OCI-LY1 (cell line): ENCODE measurements at regions not wholly inside any gene's neighbourhood (a gene's known extent, or its start where the extent isn't known, plus 50 kb on each side); places are given as distances from the start of the nearest gene placed in this dataset.

Experiments
- H2AFZ ChIP-seq: fragments of 200-600 bp; sonication (generic), shearing (Covaris generic); 2 replicates; pipeline ENCODE4 v1.6.0; 2014; ENCODE audit warnings: antibody characterized with exemption, mild to moderate bottlenecking, low read length
- H3F3A ChIP-seq: fragments of 200-600 bp; sonication (generic), shearing (Covaris generic); 2 replicates; pipeline ENCODE4 v1.6.0; 2014; ENCODE audit warnings: mild to moderate bottlenecking, antibody characterized with exemption, low read length, moderate library complexity; ENCODE audit not compliant: insufficient read depth
- H3K27ac ChIP-seq: fragments of 200-600 bp; sonication (generic); 2 replicates; pipeline ENCODE4 v1.5.1; 2014; ENCODE audit warnings: low read length, mixed run types, mild to moderate bottlenecking, low read depth; ENCODE audit not compliant: poor library complexity, severe bottlenecking
- H3K27me3 ChIP-seq: fragments of 200-600 bp; sonication (generic); 2 replicates; pipeline ENCODE4 v1.6.0; 2014; ENCODE audit warnings: antibody characterized with exemption, mild to moderate bottlenecking, low read length, moderate library complexity; ENCODE audit not compliant: insufficient read depth
- H3K36me3 ChIP-seq: fragments of 200-600 bp; sonication (generic); 2 replicates; pipeline ENCODE4 v1.6.1; 2014; ENCODE audit warnings: mild to moderate bottlenecking, antibody characterized with exemption, low read length, moderate library complexity, mixed read lengths; ENCODE audit not compliant: insufficient read depth
- H3K4me1 ChIP-seq: fragments of 200-600 bp; sonication (generic); 2 replicates; pipeline ENCODE4 v1.5.1; 2014; ENCODE audit warnings: mild to moderate bottlenecking, low read length, moderate library complexity; ENCODE audit not compliant: insufficient read depth, severe bottlenecking
- H3K4me2 ChIP-seq: fragments of 200-600 bp; sonication (generic), shearing (Covaris generic); 2 replicates; pipeline ENCODE4 v1.6.1; 2014; ENCODE audit warnings: low read length
- H3K4me3 ChIP-seq: fragments of 200-600 bp; sonication (generic); 2 replicates; pipeline ENCODE4 v1.5.1; 2014; ENCODE audit warnings: low read length, low read depth, mild to moderate bottlenecking, mixed read lengths; ENCODE audit not compliant: poor library complexity, severe bottlenecking
- H3K79me2 ChIP-seq: fragments of 200-600 bp; shearing (Covaris generic); 2 replicates; pipeline ENCODE4 v1.6.1; 2016; ENCODE audit warnings: mixed run types, low read length, mixed read lengths; ENCODE audit not compliant: insufficient read depth
- H3K9ac ChIP-seq: fragments of 200-600 bp; sonication (generic), shearing (Covaris generic); 2 replicates; pipeline ENCODE4 v1.6.1; 2014; ENCODE audit warnings: mild to moderate bottlenecking, low read length, mixed read lengths
- H3K9me2 ChIP-seq: fragments of 200-600 bp; sonication (generic), shearing (Covaris generic); 2 replicates; pipeline ENCODE4 v1.6.1; 2014; ENCODE audit warnings: low read depth, mild to moderate bottlenecking, low read length, mixed read lengths
- H3K9me3 ChIP-seq: fragments of 200-600 bp; shearing (Covaris generic); 2 replicates; pipeline ENCODE4 v1.6.1; 2014; ENCODE audit warnings: low read length, mixed read lengths
- H4K20me1 ChIP-seq: fragments of 200-600 bp; sonication (generic), shearing (Covaris generic); 2 replicates; pipeline ENCODE4 v1.6.0; 2016; ENCODE audit warnings: mild to moderate bottlenecking, low read length; ENCODE audit not compliant: insufficient read depth
- EZH2 ChIP-seq: fragments of 200-600 bp; sonication (generic), shearing (Covaris generic); IDR thresholded peaks from 2 replicates; pipeline ENCODE4 v1.8.0; 2017; ENCODE audit warnings: borderline replicate concordance, mixed run types, mild to moderate bottlenecking, antibody characterized with exemption, low read length, moderate library complexity, mixed read lengths
- TF ChIP-seq, protein P1 (sequence below): fragments of 200-600 bp; sonication (generic), shearing (Covaris generic); IDR thresholded peaks from 2 replicates; pipeline ENCODE4 v1.5.1; 2017; ENCODE audit warnings: mild to moderate bottlenecking, antibody characterized with exemption, low read length, moderate library complexity, mixed read lengths

DNA sequence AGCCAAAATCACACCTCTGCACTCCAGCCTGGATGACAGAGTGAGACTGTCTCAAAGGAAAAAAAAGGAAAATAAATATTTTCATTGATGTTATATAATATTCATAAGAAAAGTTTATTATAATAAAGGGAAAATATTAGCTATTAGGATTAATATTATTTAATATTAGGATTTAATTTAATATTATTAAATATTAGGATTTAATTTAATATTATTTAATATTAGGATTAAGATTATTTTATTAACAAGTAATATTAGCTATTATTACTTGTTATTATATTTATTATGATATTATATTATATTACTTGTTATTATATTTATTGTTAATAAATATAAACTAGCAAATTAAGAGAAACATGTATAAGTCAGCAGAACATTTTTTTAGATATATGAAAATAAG lies 518.1 kb downstream of the FSCB start:
- Histone ChIP-seq H3K4me1 (no peaks in the 10 kb centered on the region), H3K9me3 (no peaks in the 10 kb centered on the region), H3K9ac (no peak overlapping the region), H3K27me3 (no peaks in the 10 kb centered on the region), H2AFZ (no peak overlapping the region), H3K27ac (no peak overlapping the region), H3F3A (no peaks in the 10 kb centered on the region), H3K4me2 (no peak overlapping the region), H3K9me2 (no peaks in the 10 kb centered on the region), H3K4me3 (no peak overlapping the region), H3K36me3 (no peaks in the 10 kb centered on the region), H3K79me2 (no peaks in the 10 kb centered on the region), H4K20me1 (no peaks in the 10 kb centered on the region)
- TF ChIP-seq, protein P1, sequence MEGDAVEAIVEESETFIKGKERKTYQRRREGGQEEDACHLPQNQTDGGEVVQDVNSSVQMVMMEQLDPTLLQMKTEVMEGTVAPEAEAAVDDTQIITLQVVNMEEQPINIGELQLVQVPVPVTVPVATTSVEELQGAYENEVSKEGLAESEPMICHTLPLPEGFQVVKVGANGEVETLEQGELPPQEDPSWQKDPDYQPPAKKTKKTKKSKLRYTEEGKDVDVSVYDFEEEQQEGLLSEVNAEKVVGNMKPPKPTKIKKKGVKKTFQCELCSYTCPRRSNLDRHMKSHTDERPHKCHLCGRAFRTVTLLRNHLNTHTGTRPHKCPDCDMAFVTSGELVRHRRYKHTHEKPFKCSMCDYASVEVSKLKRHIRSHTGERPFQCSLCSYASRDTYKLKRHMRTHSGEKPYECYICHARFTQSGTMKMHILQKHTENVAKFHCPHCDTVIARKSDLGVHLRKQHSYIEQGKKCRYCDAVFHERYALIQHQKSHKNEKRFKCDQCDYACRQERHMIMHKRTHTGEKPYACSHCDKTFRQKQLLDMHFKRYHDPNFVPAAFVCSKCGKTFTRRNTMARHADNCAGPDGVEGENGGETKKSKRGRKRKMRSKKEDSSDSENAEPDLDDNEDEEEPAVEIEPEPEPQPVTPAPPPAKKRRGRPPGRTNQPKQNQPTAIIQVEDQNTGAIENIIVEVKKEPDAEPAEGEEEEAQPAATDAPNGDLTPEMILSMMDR, result no peak
- TF ChIP-seq EZH2, result no peak

DNA sequence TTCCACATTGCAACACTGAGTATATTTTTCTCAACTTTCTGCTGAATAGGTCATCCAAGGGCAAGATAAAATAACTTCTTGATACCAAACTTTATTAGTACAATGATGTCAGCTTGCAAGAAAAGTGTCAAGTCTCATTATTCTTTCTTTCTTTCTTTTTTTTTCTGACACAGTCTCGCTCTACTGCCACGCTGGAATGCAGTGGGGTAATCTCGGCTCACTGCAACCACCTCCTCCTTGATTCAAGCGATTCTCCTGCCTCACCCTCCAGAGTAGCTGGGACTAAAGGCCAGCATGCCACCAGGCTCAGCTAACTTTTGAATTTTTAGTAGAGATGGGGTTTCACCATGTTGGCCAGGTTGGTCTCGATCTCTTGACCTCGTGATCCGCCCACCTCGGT lies 523.4 kb downstream of the FSCB start:
- Histone ChIP-seq H3K27ac (no peak overlapping the region), H3F3A (no peaks in the 10 kb centered on the region), H3K9ac (no peak overlapping the region), H3K9me3 (no peaks in the 10 kb centered on the region), H3K4me2 (no peak overlapping the region), H2AFZ (no peak overlapping the region), H3K4me1 (no peaks in the 10 kb centered on the region), H3K27me3 (no peaks in the 10 kb centered on the region), H3K79me2 (no peaks in the 10 kb centered on the region), H4K20me1 (no peaks in the 10 kb centered on the region), H3K4me3 (no peak overlapping the region), H3K36me3 (no peaks in the 10 kb centered on the region), H3K9me2 (no peaks in the 10 kb centered on the region)
- no peak for TF ChIP-seq EZH2
- TF ChIP-seq, protein P1, result no peak

DNA sequence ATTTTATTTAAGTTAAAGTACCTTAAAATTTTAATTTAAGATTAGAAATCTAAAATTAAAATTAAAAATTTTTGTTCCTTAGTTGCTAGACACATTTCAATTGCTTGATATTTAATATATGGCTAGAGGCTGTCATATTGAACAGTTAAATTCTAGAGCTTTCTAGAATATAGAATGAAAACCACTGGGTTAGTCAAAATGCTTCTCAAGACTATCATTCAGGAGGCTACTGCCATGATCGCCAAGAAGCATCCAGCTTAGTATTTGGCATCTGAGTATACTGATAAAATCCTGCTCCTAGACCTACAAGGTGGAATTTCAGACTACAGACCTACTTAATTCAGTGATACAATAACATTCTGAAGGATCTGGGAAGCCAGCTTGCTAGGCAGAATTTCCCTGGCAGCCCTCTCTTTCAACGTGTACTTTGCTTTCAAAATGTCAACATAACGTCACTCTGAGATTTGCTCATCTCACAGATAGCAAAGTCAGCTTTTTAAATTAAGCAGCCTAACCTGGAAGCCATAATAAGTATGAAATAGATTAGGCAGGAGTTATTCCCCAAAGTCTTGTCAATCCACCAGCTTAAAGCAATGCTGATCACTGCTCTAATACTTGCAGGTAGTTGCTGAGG lies 525.8 kb downstream of the FSCB start:
- Histone ChIP-seq H3K4me3 (no peak overlapping the region), H3K4me2 (no peak overlapping the region), H3K9ac (no peak overlapping the region), H4K20me1 (no peaks in the 10 kb centered on the region), H3K4me1 (no peaks in the 10 kb centered on the region), H2AFZ (no peak overlapping the region), H3K27me3 (no peaks in the 10 kb centered on the region), H3K9me3 (no peaks in the 10 kb centered on the region), H3K9me2 (no peaks in the 10 kb centered on the region), H3K79me2 (no peaks in the 10 kb centered on the region), H3K36me3 (no peaks in the 10 kb centered on the region), H3K27ac (no peak overlapping the region), H3F3A (no peaks in the 10 kb centered on the region)
- TF ChIP-seq EZH2, result no peak
- TF ChIP-seq, protein P1, result no peak
